Inflammatory macrophage (primary cell): ENCODE measurements at regions not wholly inside any gene's neighbourhood (a gene's known extent, or its start where the extent isn't known, plus 50 kb on each side); places are given as distances from the start of the nearest gene placed in this dataset.
"Not testable (repeated sequence)": the region's sequence is repeated elsewhere in the genome, so short reads cannot be mapped to it uniquely, and the experiment has no call there.

Experiments used
- DNase-seq, 2 donors: peaks; one replicate each; pipeline ENCODE4 v3.0.0-alpha.2; 2020 to 2022

DNA sequence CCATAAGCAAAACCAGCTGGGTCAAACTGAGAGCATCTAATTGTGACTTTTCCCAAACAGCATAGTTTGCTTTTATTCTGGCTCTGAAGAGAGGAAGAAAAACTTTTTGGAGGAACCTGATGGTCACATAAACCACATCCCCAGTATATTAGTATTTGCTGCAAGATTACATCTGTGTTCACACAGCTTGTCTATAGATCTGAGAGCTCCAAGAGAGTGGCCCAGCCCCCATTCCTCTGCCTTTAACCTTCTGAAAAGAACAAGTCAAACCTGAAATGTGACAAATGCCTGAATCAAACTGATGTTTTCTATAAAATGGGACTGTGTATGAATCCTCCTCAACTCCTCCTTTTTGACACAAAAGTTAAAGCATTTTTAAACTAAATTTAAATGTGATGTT, 435.2 kb downstream of the ZNF479 start:
- DNase-seq = not testable (repeated sequence)

DNA sequence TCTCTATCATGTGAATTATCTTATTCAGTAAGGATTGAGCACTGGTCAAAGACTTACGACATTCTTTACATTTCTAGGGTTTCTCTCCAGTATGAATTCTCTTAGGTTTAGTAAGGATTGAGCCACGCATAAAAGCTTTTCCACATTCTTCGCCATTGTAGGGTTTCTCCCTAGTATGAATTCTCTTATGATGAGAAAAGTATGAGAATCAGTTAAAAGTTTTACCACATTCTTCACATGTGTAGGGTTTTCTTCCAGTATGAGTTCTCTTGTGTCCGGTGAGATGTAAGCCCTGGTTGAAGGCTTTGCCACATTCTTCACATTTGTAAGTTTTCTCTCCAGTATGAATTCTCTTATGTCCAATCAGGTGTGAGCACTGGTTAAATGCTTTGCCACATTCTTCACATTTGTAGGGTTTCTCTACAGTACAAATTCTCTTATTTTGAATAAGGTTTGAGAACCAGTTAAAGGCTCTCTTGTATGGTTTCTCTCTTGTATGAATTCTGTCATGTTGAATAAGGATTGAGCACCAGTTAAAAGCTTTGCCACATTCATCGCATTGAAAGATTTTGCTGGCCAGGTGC, 445.9 kb downstream of the ZNF479 start:
- DNase-seq = no peak

DNA sequence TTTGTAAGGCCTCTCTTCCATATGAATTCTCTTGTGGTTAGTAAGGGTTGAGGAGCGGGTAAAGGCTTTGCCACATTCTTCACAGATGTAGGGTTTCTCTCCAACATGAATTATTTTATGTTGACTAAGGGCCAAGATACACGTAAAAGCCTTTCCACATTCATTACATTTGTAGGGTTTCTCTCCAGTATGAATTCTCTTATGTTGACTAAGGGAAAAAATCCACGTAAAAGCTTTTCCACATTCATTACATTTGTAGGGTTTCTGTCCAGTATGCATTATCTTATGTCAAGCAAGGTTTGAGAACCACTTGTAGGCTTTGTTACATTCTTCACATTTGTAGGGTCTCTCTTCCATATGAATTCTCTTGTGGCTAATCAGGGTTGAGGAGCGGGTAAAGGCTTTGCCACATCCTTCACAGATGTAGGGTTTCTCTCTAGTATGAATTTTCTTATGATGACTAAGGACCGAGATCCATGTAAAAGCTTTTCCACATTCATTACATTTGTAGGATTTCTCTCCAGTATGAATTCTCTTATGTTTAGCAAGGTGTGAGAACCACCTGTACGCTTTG, 493.0 kb downstream of the ZNF479 start:
- no peak for DNase-seq

GRCh38 chr7:56609852-56610355, 493.7 kb upstream of the NUPR2 start:
- no peak for DNase-seq

- no peak for DNase-seq
Measured at GRCh38 chr7:56605146-56605545, 488.9 kb upstream of the NUPR2 start.

GRCh38 chr7:56578612-56579011, 462.4 kb upstream of the NUPR2 start:
- no peak for DNase-seq

DNA sequence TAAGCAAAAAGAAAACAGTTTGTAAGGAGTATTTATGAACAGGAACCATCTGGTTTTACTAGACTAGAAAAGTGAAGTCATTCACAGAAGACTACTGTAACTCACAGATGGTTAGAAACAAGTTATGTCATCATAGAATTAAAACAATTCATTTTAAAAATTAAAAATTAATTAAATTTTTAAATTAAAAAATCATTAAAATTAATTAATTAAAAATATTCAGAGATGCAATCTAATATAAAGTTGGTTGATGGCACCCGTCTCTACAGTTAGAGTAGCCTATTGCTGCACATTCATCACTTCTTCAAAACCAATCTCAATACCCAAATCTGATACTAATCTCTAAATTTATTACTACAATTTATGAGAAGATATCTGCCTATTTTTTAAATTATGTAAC, 454.8 kb upstream of the NUPR2 start:
- DNase-seq = no peak

GRCh38 chr7:56538541-56539429, 422.6 kb upstream of the NUPR2 start:
- no peak for DNase-seq

GRCh38 chr7:56537952-56538351, 421.7 kb upstream of the NUPR2 start:
- DNase-seq = no peak

GRCh38 chr7:56537477-56537876, 421.3 kb upstream of the NUPR2 start:
- no peak for DNase-seq

GRCh38 chr7:56495165-56495564, 378.9 kb upstream of the NUPR2 start:
- no peak for DNase-seq

DNA sequence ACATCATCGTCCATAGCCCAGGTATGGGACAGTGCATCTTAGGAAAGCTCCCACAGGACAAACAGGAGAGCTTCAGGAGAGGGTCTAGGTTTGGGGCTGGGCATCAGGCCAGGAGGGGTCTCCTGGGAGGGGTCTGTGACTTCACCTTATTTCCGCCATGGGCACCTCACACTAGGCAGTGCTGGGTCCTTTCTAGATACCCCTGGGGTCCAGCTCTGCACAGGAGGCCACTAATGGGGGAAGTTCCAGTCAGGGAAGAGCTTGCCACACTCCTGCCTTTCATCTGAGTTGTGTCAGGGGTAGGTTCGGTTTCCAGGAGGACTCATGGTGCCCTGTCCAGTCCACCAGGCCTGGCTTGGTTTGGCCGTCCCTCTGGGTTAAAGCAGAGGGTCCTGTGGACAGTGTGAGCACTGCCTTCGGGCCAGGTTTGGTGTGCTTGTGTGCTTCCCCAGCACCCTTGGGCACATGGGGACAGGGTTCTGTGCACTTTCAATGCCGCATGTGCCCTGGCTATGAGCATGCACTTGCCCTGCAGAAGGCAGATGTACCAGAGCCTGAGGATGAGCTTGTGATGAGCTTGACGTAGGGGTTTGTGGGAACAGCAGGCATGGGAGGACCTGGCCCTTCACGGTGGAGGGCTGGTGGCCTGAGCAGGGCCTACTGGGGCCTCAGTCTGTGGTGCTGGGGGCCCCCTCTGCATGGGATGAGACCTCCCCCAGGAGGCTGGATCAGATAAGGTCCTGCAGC, 377.7 kb upstream of the NUPR2 start:
- no peak for DNase-seq

DNA sequence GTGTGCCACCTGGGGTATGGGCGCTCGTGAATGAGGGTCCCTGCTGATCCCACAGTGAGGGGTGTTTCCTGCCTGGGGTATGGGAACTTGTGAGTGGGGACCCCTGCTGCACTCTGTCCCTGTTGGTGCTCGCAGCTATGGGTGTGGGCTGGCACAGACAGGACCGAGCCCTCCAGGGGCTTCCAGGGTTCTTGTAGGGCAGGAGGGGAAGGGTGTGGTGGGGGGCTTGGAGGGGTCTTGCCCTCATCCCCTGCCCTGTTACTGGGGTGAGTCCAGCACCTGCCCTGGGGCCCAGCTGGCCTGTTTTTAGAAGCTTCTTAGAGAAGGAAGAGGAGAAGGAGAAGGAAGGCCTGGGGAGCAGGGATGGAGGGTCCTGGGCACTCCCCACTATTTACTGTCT, 377.0 kb upstream of the NUPR2 start:
- no peak for DNase-seq

DNA sequence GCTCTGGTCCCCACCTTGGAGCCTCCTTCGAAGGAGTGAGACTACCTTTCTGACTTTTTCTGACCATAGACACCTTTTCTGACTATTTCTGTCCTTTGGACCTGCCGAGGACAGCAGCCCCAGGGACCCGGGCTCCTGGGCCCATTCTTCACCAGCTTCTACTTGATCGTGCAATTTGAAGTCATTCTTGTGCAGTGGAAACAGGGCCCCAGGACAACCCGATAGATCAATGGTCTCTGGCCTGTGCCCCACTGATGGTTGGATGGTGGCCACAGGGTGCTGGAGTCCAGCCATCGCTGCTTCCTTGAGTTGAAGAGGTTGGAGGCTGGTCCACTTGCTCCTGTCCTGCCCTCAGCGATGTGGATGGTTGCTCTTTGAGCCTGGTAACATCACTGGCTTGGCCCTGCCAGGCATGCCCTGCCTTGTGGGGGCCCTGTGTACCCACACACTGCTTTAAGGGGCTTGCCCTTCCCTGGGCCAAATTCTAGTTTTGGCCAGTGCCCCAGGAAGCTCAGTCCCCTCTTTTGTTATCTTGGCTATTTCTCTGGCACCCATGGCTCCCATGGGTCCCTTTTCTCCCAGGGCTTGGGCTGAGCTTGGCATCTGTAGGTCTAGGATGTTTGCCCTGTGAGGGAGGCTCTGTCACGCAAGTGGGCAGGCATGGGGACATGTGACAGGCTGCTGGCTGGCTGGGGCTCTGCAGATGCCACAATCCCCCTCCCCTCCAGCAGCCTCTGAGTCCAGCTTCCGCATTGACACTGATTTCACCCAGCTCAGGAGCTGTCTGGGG, 375.6 kb upstream of the NUPR2 start:
- no peak for DNase-seq

GRCh38 chr7:56483861-56484550, 367.8 kb upstream of the NUPR2 start:
- DNase-seq = no peak

- DNase-seq = no peak
Measured at GRCh38 chr7:56483153-56483552, 366.9 kb upstream of the NUPR2 start.

DNA sequence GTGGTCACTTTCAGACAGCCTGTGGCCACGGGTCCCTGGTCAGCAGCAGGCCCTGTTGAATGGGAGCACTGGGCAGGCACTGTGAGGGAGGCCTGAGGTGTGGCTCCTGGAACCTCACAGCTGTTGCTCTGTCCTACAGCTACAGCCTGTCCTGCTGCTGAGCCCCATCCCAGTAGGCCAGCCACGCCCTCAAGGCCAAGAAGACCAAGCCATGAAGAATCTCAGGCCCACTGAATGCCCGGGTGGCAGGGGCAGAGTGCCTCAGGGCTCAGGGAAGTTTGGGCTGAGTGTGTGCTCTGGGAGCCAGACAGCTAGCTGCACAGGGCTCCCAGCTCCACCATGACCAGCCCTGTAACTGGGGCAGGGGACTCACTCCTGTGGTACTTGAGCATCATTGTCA, 363.5 kb upstream of the NUPR2 start:
- DNase-seq = no peak

- DNase-seq = no peak
Measured at GRCh38 chr7:56479136-56479535, 362.9 kb upstream of the NUPR2 start.

DNA sequence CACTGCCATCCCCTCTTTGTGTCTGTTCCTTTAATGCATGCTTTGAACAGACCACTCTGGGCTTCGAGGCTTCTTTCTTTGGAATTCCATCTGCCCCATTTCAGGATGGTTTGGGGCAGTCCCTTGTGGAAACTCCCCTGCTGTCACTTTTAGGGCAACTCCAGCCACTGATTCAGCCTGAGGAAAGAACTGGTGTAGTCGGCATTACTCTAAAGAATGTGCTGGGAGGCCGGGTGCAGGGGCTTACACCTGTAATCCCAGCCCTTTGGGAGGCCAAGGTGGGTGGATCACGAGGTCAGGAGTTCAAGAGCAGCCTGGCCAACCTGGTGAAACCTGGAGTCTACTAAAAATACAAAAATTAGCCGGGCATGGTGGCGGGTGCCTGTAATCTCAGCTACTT, 358.1 kb upstream of the NUPR2 start:
- no peak for DNase-seq

DNA sequence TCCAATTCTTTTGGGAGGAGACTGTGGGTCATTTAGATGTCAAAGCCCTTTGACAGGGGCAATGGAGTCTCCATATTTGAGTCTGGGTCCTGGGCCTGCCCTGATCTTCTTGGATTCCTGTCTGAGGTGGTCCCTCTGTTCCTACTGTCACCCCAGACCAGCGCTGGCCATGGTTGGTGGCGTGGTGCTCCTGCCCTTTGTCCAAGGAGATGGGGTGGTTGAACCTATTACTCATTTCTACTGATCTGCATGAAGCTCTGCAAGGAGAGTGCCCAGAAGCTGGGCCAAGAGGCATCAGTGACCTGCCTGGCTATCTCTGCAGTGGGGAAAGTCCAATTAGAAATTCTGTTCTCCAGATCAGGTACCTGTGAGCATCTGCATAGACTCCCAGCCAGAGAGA, 355.6 kb upstream of the NUPR2 start:
- no peak for DNase-seq
